Neural cell (in vitro differentiated cells): ENCODE measurements at regions not wholly inside any gene's neighbourhood (a gene's known extent, or its start where the extent isn't known, plus 50 kb on each side); places are given as distances from the start of the nearest gene placed in this dataset.

Experiments
- H2AFZ ChIP-seq: fragments of 200-600, 300-800 bp; sonication (generic), shearing (Covaris generic); 2 replicates; pipeline ENCODE4 v1.6.0; 2014; ENCODE audit warnings: low read depth, mild to moderate bottlenecking, antibody characterized with exemption, low read length, moderate library complexity
- H3F3A ChIP-seq: fragments of 200-600 bp; shearing (Covaris generic); 2 replicates; pipeline ENCODE4 v1.6.1; 2016; ENCODE audit warnings: mild to moderate bottlenecking, moderate library complexity, mixed read lengths, antibody characterized with exemption, low read length; ENCODE audit not compliant: insufficient read depth, poor library complexity, severe bottlenecking
- H3K27ac ChIP-seq: fragments of 200-600, 300-800 bp; sonication (generic), shearing (Covaris generic); 2 replicates; pipeline ENCODE4 v1.5.1; 2014; ENCODE audit warnings: mild to moderate bottlenecking, low read length, moderate library complexity
- H3K27me3 ChIP-seq: fragments of 300-800, 200-600 bp; sonication (generic), shearing (Covaris generic); 2 replicates; pipeline ENCODE4 v1.6.0; 2014; ENCODE audit warnings: mild to moderate bottlenecking, low read depth, low read length, moderate library complexity; ENCODE audit not compliant: insufficient read depth
- H3K36me3 ChIP-seq: fragments of 300-800, 200-600 bp; sonication (generic), shearing (Covaris generic); 2 replicates; pipeline ENCODE4 v1.5.1; 2014; ENCODE audit warnings: mild to moderate bottlenecking, antibody characterized with exemption, low read length, moderate library complexity; ENCODE audit not compliant: insufficient read depth
- H3K4me2 ChIP-seq: fragments of 300-800, 200-600 bp; sonication (generic), shearing (Covaris generic); 2 replicates; pipeline ENCODE4 v1.6.0; 2014; ENCODE audit warnings: mild to moderate bottlenecking, low read length
- H3K4me3 ChIP-seq: fragments of 300-800, 200-600 bp; sonication (generic), shearing (Covaris generic); 2 replicates; pipeline ENCODE4 v1.5.1; 2014; ENCODE audit warnings: mild to moderate bottlenecking, low read length, moderate library complexity
- H3K79me2 ChIP-seq: fragments of 200-600 bp; shearing (Covaris generic); replicated peaks from 2 replicates; pipeline ENCODE4 v1.6.0; 2014; ENCODE audit warnings: mild to moderate bottlenecking, low read length, moderate library complexity; ENCODE audit not compliant: insufficient read depth
- H3K9ac ChIP-seq: fragments of 300-800, 200-600 bp; sonication (generic), shearing (Covaris generic); 2 replicates; pipeline ENCODE4 v1.6.1; 2016; ENCODE audit warnings: mild to moderate bottlenecking, low read length, mixed read lengths
- H3K9me2 ChIP-seq: fragments of 200-600 bp; shearing (Covaris generic); 2 replicates; pipeline ENCODE4 v1.6.1; 2016; ENCODE audit warnings: mild to moderate bottlenecking, low read length, mixed read lengths; ENCODE audit not compliant: insufficient read depth
- H3K9me3 ChIP-seq: fragments of 200-600, 300-800 bp; sonication (generic), shearing (Covaris generic); 2 replicates; pipeline ENCODE4 v1.6.1; 2016; ENCODE audit warnings: mild to moderate bottlenecking, mixed run types, low read length, moderate library complexity, mixed read lengths
- H4K20me1 ChIP-seq: fragments of 200-600 bp; shearing (Covaris generic); 2 replicates; pipeline ENCODE4 v1.6.1; 2016; ENCODE audit warnings: mild to moderate bottlenecking, mixed run types; ENCODE audit not compliant: insufficient read depth
- EP300 ChIP-seq: fragments of 450-650 bp; conservative IDR thresholded peaks from 2 replicates; pipeline ENCODE4 v1.6.1; 2014; ENCODE audit warnings: antibody characterized with exemption, mild to moderate bottlenecking, moderate library complexity; ENCODE audit not compliant: poor library complexity, severe bottlenecking
- EZH2 ChIP-seq: fragments of 200-600, 300-800 bp; shearing (Covaris generic), sonication (generic); IDR thresholded peaks from 2 replicates; pipeline ENCODE4 v1.6.1; 2014; ENCODE audit warnings: antibody characterized with exemption, low read length, borderline replicate concordance, mild to moderate bottlenecking; ENCODE audit not compliant: insufficient read depth, poor library complexity, severe bottlenecking
- MXI1 ChIP-seq: fragments of 450-650 bp; conservative IDR thresholded peaks from 2 replicates; pipeline ENCODE4 v1.6.1; 2014; ENCODE audit warnings: antibody characterized with exemption, mild to moderate bottlenecking; ENCODE audit not compliant: poor library complexity, severe bottlenecking
- POLR2AphosphoS5 ChIP-seq: IDR thresholded peaks from 2 replicates; pipeline ENCODE4 v1.6.1; 2012
- RAD21 ChIP-seq: fragments of 450-650 bp; conservative IDR thresholded peaks from 2 replicates; pipeline ENCODE4 v1.6.1; 2014; ENCODE audit warnings: antibody characterized with exemption, mild to moderate bottlenecking, moderate library complexity
- SMC3 ChIP-seq: fragments of 450-650 bp; conservative IDR thresholded peaks from 2 replicates; pipeline ENCODE4 v1.6.1; 2014; ENCODE audit warnings: antibody characterized with exemption, mild to moderate bottlenecking, moderate library complexity; ENCODE audit not compliant: poor library complexity
- TAF1 ChIP-seq: IDR thresholded peaks from 2 replicates; pipeline ENCODE4 v1.6.1; 2012; ENCODE audit warnings: low read depth
- TF ChIP-seq, protein P1 (sequence below): fragments of 450-650 bp; IDR thresholded peaks from 2 replicates; pipeline ENCODE4 v1.5.1; 2014; ENCODE audit warnings: antibody characterized with exemption, mild to moderate bottlenecking, moderate library complexity; ENCODE audit not compliant: poor library complexity, severe bottlenecking
- TF ChIP-seq, protein P2 (sequence below): IDR thresholded peaks from 2 replicates; pipeline ENCODE4 v1.6.1; 2012; ENCODE audit warnings: borderline replicate concordance

DNA sequence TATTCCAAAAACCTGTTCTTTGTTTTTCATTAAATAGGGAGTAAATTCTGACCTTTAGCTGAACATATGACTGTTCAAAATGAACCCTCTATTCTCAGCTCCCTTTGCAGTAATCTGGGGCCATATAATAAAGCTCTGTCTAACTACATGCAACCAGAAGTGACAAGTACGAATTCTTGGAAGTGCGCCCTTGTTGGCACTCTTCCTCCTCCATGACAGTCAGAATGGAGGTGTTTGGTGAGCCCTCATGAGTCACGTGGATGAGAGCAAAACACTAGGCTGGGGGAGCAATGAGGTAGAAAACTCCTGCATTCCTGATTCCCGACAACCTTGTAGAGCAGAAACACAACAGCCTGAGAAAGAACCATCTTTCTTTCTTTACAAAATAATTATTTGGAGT is 552.9 kb downstream of the FBXO15 start:
- Histone ChIP-seq H3F3A (no peaks in the 10 kb centered on the region), H3K36me3 (no peaks in the 10 kb centered on the region), H3K27me3 (no peaks in the 10 kb centered on the region), H3K4me2 (no peak overlapping the region), H3K79me2 (no peaks in the 10 kb centered on the region), H3K9ac (no peak overlapping the region), H3K27ac (no peak overlapping the region), H3K4me3 (no peak overlapping the region), H4K20me1 (no peaks in the 10 kb centered on the region), H3K9me3 (no peaks in the 10 kb centered on the region), H2AFZ (no peak overlapping the region), H3K9me2 (no peaks in the 10 kb centered on the region)
- TF ChIP-seq TAF1 (no peak), SMC3 (no peak), MXI1 (no peak), POLR2AphosphoS5 (no peak), EZH2 (no peak), RAD21 (no peak), EP300 (no peak)
- TF ChIP-seq, protein P1, sequence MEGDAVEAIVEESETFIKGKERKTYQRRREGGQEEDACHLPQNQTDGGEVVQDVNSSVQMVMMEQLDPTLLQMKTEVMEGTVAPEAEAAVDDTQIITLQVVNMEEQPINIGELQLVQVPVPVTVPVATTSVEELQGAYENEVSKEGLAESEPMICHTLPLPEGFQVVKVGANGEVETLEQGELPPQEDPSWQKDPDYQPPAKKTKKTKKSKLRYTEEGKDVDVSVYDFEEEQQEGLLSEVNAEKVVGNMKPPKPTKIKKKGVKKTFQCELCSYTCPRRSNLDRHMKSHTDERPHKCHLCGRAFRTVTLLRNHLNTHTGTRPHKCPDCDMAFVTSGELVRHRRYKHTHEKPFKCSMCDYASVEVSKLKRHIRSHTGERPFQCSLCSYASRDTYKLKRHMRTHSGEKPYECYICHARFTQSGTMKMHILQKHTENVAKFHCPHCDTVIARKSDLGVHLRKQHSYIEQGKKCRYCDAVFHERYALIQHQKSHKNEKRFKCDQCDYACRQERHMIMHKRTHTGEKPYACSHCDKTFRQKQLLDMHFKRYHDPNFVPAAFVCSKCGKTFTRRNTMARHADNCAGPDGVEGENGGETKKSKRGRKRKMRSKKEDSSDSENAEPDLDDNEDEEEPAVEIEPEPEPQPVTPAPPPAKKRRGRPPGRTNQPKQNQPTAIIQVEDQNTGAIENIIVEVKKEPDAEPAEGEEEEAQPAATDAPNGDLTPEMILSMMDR = no peak

DNA sequence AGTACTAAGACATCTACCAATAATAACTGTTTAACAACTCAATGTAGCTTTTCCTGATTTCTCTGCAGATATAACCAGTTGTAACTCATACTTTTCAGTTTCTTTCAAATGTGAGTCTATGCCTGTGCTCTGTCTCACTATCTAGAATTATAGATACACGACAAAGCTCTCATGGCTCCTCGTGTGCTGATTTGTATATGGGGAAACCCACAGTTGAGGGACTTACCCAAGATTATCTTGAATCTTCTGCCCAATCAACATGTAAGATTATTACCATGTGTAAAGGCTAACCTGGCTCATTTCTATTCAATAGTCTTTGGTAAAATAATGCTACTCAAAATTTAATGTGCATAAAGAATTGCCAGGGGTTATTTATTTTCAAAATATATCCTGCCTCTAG is 554.4 kb downstream of the FBXO15 start:
- TF ChIP-seq, protein P1 = no peak
- no peak for TF ChIP-seq SMC3
- TF ChIP-seq POLR2AphosphoS5 = no peak
- no peak for TF ChIP-seq RAD21
- no peak for TF ChIP-seq TAF1
- TF ChIP-seq MXI1 = no peak
- TF ChIP-seq EZH2 = no peak
- TF ChIP-seq, protein P2, sequence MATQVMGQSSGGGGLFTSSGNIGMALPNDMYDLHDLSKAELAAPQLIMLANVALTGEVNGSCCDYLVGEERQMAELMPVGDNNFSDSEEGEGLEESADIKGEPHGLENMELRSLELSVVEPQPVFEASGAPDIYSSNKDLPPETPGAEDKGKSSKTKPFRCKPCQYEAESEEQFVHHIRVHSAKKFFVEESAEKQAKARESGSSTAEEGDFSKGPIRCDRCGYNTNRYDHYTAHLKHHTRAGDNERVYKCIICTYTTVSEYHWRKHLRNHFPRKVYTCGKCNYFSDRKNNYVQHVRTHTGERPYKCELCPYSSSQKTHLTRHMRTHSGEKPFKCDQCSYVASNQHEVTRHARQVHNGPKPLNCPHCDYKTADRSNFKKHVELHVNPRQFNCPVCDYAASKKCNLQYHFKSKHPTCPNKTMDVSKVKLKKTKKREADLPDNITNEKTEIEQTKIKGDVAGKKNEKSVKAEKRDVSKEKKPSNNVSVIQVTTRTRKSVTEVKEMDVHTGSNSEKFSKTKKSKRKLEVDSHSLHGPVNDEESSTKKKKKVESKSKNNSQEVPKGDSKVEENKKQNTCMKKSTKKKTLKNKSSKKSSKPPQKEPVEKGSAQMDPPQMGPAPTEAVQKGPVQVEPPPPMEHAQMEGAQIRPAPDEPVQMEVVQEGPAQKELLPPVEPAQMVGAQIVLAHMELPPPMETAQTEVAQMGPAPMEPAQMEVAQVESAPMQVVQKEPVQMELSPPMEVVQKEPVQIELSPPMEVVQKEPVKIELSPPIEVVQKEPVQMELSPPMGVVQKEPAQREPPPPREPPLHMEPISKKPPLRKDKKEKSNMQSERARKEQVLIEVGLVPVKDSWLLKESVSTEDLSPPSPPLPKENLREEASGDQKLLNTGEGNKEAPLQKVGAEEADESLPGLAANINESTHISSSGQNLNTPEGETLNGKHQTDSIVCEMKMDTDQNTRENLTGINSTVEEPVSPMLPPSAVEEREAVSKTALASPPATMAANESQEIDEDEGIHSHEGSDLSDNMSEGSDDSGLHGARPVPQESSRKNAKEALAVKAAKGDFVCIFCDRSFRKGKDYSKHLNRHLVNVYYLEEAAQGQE = no peak
- no peak for TF ChIP-seq EP300
- Histone ChIP-seq H3K9ac (no peak overlapping the region), H3K27ac (no peak overlapping the region), H3K9me2 (no peaks in the 10 kb centered on the region), H3F3A (no peaks in the 10 kb centered on the region), H3K79me2 (no peaks in the 10 kb centered on the region), H2AFZ (no peak overlapping the region), H3K27me3 (no peaks in the 10 kb centered on the region), H3K9me3 (no peaks in the 10 kb centered on the region), H4K20me1 (no peaks in the 10 kb centered on the region), H3K36me3 (no peaks in the 10 kb centered on the region), H3K4me2 (no peak overlapping the region), H3K4me3 (no peak overlapping the region)
